Skeletal muscle tissue (tissue), 3 donors: ENCODE measurements at regions not wholly inside any gene's neighbourhood (a gene's known extent, or its start where the extent isn't known, plus 50 kb on each side); places are given as distances from the start of the nearest gene placed in this dataset.
A peak's percentile ranks its signal among the peaks of the same experiment; 100 is the strongest.
"Not testable (repeated sequence)": the region's sequence is repeated elsewhere in the genome, so short reads cannot be mapped to it uniquely, and the experiment has no call there.

ENCODE experiments used
- H3K27ac ChIP-seq: one replicate; pipeline ENCODE4 v1.7.0; 2013; ENCODE audit warnings: mild to moderate bottlenecking, low read depth, low read length, inconsistent platforms
- H3K27me3 ChIP-seq, 3 donors: one replicate each; pipeline ENCODE4 v1.7.0; 2013; ENCODE audit warnings: low read length in 3 of 3; ENCODE audit not compliant: control insufficient read depth in 3 of 3, insufficient read depth in 3 of 3
- H3K36me3 ChIP-seq, 3 donors: one replicate each; pipeline ENCODE4 v1.7.0; 2013; ENCODE audit warnings: low read length in 3 of 3; ENCODE audit not compliant: control insufficient read depth in 3 of 3, insufficient read depth in 3 of 3
- H3K4me1 ChIP-seq, 3 donors: one replicate each; pipeline ENCODE4 v1.7.0; 2013; ENCODE audit warnings: low read length in 3 of 3, mild to moderate bottlenecking in 3 of 3; ENCODE audit not compliant: control insufficient read depth in 3 of 3, insufficient read depth in 3 of 3
- H3K4me3 ChIP-seq, 3 donors: one replicate each; pipeline ENCODE4 v1.7.0; 2013; ENCODE audit warnings: low read length in 3 of 3
- H3K9ac ChIP-seq, 3 donors: one replicate each; pipeline ENCODE4 v1.7.0; 2013; ENCODE audit warnings: low read length in 3 of 3, mild to moderate bottlenecking in 3 of 3, moderate library complexity in 2 of 3, low read depth in 1 of 3
- H3K9me3 ChIP-seq, 3 donors: one replicate each; pipeline ENCODE4 v1.7.0; 2013; ENCODE audit warnings: low read length in 3 of 3; ENCODE audit not compliant: control insufficient read depth in 3 of 3
- donor health status: Osteomylitis.

GRCh38 chr12:34606749-34607519, 584.6 kb downstream of the ALG10 start:
- Histone ChIP-seq H3K9ac (no peak overlapping the region), H3K4me1 (no peaks in the 10 kb centered on the region), H3K4me3 (peak overlapping the region in 1 of 3 donors; percentile 14), H3K9me3 (peaks cover 2 to 18% (median 3%) of the 10 kb centered on the region in 3 donors), H3K27ac (no peak overlapping the region), H3K36me3 (no peaks in the 10 kb centered on the region), H3K27me3 (no peaks in the 10 kb centered on the region)

- no peak overlapping the region for H3K9ac ChIP-seq
- no peak overlapping the region for H3K4me3 ChIP-seq
- H3K9me3 ChIP-seq, result peaks cover 2 to 18% (median 3%) of the 10 kb centered on the region in 3 donors
Observed at GRCh38 chr12:34607520-34608195, 585.4 kb downstream of the ALG10 start.

GRCh38 chr12:34613988-34614387, 591.7 kb downstream of the ALG10 start:
- H3K4me3 ChIP-seq, H3K27me3 ChIP-seq, H3K36me3 ChIP-seq, H3K9ac ChIP-seq, H3K4me1 ChIP-seq, H3K27ac ChIP-seq: not testable (repeated sequence)
- H3K9me3 ChIP-seq, result peaks cover 0 to 13% (median 2%) of the 10 kb centered on the region in 3 donors

More at GRCh38 chr12:34607520-34608195, 585.4 kb downstream of the ALG10 start:
- H3K4me1 ChIP-seq, result no peaks in the 10 kb centered on the region
- no peaks in the 10 kb centered on the region for H3K36me3 ChIP-seq
- no peaks in the 10 kb centered on the region for H3K27me3 ChIP-seq
- H3K27ac ChIP-seq, result no peak overlapping the region

DNA sequence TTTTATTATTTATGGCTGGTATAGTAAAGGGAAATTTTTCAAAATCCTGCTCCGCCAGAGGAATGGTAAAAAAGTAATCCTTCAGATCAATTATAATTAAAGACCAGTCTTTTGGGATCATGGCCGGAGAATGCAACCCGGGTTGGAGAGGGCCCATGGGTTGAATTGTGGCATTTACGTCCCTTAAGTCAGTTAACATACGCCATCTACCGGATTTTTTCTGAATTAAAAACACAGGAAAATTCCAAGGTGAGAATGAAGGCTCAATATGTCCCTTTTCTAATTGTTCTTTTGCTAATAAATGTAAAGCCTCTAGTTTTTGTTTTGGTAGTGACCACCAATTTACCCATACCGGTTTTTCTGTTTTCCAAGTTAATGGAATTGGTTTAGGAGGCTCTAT, 602.8 kb downstream of the ALG10 start:
- Histone ChIP-seq H3K27ac (no peak overlapping the region), H3K4me3 (no peak overlapping the region), H3K4me1 (no peaks in the 10 kb centered on the region), H3K36me3 (no peaks in the 10 kb centered on the region), H3K9me3 (peaks cover 0 to 3% (median under 1%) of the 10 kb centered on the region in 3 donors), H3K27me3 (no peaks in the 10 kb centered on the region), H3K9ac (no peak overlapping the region)

DNA sequence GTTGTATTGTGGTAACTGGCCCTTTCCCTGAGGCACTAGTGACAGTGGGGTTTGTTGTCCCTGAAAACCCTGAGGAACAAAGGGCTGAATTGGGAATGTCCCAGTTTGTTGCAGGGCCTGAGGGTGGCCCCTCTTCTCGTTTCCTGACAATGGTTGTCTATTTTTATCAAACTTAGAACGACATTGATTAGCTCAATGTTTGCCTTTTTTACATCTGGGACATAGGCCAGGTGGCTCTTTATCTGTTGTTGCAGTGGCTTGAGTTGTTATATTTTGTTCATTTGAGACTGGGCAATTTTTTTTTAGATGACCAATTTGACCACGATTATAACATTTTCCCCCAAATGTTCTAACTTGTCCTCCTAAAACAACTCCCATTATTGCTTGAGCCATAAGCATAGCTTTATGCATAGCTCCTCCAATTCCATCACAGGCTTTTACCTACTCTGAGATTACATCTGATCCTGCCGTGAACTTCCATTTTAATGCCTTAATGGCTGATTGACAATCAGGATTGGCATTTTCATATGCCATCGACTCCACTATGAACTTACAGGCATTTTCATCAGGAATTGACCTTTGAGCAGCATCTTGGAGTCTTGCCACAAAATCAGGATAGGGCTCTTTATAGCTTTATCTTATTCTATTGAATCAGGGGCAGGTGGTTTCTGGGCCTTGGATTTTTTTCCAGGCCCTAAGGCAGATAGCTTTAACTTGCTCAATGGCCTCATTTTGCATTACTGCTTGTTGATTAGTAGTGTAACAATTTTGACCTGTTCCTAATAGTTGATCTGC, 604.3 kb downstream of the ALG10 start:
- Histone ChIP-seq H3K9me3 (peaks cover 0 to 3% (median 0%) of the 10 kb centered on the region in 3 donors), H3K27ac (no peak overlapping the region), H3K36me3 (no peaks in the 10 kb centered on the region), H3K4me1 (no peaks in the 10 kb centered on the region), H3K4me3 (no peak overlapping the region), H3K9ac (no peak overlapping the region), H3K27me3 (no peaks in the 10 kb centered on the region)
